ENCODE measurements at regions not wholly inside any gene's neighbourhood (a gene's known extent, or its start where the extent isn't known, plus 50 kb on each side); places are given as distances from the start of the nearest gene placed in this dataset.

DNA sequence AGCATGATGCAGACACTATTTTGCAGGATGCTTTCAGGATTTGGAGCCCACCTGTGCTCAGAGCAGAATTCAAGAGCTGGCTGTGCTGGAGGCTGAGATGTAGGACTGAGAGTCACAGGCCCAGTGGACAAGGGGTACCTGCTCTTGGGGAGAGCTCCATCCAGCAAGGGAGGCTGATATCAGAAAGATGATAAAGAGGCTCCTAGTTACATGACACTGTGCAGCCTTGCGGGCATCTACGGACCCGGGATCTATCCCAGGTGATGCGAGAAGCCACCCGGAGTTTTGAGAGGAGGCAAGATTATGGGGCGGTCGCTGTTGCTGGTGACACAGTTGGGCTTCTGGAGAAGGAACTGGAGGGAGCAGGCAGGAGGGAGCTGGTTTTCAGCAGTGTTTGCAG, 579.0 kb downstream of the TBC1D22A start:
- TF ChIP-seq, protein P1, sequence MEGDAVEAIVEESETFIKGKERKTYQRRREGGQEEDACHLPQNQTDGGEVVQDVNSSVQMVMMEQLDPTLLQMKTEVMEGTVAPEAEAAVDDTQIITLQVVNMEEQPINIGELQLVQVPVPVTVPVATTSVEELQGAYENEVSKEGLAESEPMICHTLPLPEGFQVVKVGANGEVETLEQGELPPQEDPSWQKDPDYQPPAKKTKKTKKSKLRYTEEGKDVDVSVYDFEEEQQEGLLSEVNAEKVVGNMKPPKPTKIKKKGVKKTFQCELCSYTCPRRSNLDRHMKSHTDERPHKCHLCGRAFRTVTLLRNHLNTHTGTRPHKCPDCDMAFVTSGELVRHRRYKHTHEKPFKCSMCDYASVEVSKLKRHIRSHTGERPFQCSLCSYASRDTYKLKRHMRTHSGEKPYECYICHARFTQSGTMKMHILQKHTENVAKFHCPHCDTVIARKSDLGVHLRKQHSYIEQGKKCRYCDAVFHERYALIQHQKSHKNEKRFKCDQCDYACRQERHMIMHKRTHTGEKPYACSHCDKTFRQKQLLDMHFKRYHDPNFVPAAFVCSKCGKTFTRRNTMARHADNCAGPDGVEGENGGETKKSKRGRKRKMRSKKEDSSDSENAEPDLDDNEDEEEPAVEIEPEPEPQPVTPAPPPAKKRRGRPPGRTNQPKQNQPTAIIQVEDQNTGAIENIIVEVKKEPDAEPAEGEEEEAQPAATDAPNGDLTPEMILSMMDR (IDR thresholded peaks at IDR 0.05; ENCODE audit: low read depth, low read length): no peak
- DNase-seq (ENCODE audit: extremely low read depth, low read depth): no peak

DNA sequence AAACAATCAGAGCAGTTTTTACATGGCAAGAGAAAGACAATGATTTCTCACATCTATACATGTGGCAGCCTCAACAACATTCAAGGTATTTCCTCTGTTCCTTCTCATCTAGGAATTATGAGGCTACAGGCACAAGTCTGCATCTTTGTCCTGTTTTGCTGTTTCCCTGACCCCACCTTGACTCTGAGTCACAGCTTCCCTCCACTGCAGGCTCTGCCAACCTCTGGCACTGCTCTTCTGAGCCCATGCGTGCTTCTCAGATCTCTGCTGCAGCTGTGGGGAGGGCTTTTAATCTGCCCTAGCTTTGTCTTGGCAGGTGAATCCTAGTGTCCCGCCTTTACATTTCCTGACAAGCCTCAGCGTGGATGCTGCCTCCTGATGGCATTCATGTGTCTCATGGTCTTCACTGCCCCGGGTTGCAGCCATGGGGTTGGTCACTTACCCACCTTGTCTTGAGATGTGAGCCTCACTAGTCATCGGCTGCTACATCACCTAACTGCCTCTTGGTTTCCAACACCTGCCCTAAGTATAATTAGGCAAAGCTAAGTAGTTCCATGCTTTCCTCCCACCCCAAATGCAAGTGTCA, 578.5 kb downstream of the TBC1D22A start:
- TF ChIP-seq, protein P1 (IDR thresholded peaks at IDR 0.05; ENCODE audit: low read depth, low read length): no peak
- DNase-seq (ENCODE audit: extremely low read depth, low read depth): no peak

DNA sequence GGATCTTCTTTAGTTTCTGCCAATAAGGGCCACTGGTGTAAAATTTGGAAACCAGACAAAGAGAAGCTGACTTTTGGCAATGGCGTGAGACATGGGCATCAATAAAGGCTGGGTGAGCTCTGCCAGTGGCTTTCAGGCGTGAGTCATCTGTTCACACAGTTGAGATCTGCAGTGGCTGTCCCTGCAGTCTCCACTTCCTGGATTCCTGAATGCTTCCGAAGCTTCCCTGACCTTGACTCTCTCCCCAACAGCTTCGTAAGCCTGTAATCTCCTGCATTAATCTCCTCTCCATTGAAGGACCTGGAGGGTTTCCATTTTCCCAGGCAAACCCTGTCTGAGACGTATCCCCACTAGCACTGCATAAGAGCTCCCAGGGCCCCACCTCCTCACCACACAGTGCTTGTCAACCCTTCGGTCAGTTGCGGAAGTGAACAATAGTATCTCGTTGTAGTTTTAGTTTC, 574.7 kb downstream of the TBC1D22A start:
- TF ChIP-seq, protein P1 (IDR thresholded peaks at IDR 0.05; ENCODE audit: low read depth, low read length): no peak
- no peak for DNase-seq (ENCODE audit: extremely low read depth, low read depth)

DNA sequence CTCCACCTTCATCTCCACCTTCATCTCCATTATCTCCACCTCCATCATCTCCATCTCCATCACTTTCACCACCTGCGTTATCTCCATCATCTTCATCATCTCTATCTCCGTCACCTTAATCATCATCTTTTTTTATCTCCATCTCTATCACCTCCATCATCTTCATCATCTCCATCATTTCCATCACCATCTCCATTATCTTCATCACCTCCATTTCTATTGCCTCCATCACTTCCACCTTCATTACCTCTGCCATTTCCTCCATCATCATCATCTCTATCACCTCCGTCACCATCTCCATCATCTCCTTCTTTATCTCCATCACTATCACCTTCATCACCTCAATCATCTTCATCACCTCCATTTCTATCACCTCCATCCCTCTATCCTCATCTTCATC, 573.5 kb downstream of the TBC1D22A start:
- TF ChIP-seq, protein P1 (IDR thresholded peaks at IDR 0.05; ENCODE audit: low read depth, low read length): no peak
- no peak for DNase-seq (ENCODE audit: extremely low read depth, low read depth)

DNA sequence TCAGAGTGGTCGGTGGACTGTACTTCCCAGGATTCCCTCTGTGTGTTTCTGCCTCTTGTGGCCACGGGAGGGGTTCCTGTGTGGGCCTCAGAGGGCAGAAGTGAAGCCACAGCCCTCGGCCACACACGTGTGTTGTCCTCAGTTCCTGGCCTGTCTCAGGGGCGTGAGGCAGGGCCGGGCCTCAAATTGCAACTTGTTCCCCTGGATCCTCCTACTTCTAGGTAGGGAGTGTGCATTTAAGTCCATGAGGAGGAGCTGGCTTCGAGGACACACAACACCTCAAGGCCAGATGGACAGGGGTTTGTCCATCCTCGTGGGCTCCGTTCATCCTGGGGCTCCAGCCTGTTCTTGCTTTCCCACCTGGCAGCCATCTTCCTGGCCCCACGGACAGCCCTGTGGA, 573.0 kb downstream of the TBC1D22A start:
- no peak for DNase-seq (ENCODE audit: extremely low read depth, low read depth)
- TF ChIP-seq, protein P1 (IDR thresholded peaks at IDR 0.05; ENCODE audit: low read depth, low read length): no peak

DNA sequence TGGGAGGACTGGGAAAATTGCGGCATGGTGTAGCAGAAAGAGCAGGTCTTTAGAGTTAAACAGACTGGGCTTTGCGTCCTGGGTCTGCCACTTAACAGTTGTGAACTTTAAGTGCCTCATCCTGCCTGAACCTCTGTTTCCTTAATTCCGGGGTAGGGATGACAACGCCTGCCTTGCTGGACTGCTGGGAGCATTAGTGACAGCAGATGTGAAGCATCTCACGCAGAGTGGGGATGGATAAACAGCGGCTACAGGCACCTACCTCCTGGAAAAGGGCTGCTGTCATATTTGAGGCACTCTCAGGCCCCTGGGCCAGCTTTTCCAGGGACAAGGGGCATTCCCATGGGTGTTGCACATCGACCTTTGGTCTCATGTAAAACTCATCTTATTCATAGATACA, 572.2 kb downstream of the TBC1D22A start:
- TF ChIP-seq, protein P1 (IDR thresholded peaks at IDR 0.05; ENCODE audit: low read depth, low read length): no peak
- DNase-seq (ENCODE audit: extremely low read depth, low read depth): no peak

DNA sequence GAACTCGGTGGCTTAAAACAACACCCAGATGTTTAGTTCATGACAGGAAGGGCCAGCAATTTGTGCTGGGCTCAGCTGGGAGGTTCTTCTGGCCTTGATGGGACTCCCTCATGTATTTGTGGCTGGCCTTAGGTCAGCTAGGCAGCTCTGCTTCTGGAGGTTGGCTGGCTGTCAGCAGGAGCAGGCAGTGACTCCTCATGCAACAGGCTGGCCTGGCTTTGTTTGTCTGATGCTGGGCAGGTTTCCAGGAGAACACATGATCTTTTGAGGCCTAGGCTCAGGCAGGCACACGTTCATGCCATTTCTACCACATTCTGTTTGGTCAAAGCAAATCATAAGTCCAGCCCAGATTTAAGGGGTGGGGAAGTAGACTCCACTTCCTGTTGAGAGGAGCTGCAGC, 571.2 kb downstream of the TBC1D22A start:
- no peak for DNase-seq (ENCODE audit: extremely low read depth, low read depth)
- TF ChIP-seq, protein P1 (IDR thresholded peaks at IDR 0.05; ENCODE audit: low read depth, low read length): no peak
